ENCODE measurements at regions not wholly inside any gene's neighbourhood (a gene's known extent, or its start where the extent isn't known, plus 50 kb on each side); places are given as distances from the start of the nearest gene placed in this dataset.
"Not testable (repeated sequence)": the region's sequence is repeated elsewhere in the genome, so short reads cannot be mapped to it uniquely, and the experiment has no call there.

GRCh38 chr1:143424491-143425032 lies 547.2 kb downstream of the FAM72C start:
- not testable (repeated sequence) for H3K36me3 Mint-ChIP-seq (ENCODE audit: low read depth); H3K4me1 Mint-ChIP-seq (ENCODE audit: low read depth); H3K9me3 Mint-ChIP-seq; H3K27me3 Mint-ChIP-seq (ENCODE audit: low read depth); H3K27ac Mint-ChIP-seq
- peak overlapping the region; percentile 21 for H3K4me3 Mint-ChIP-seq

- H3K9me3 Mint-ChIP-seq; H3K27ac Mint-ChIP-seq; H3K27me3 Mint-ChIP-seq (ENCODE audit: low read depth); H3K36me3 Mint-ChIP-seq (ENCODE audit: low read depth); H3K4me3 Mint-ChIP-seq; H3K4me1 Mint-ChIP-seq (ENCODE audit: low read depth): not testable (repeated sequence)
Observed at GRCh38 chr1:143423832-143424231, 548.0 kb downstream of the FAM72C start.

- H3K36me3 Mint-ChIP-seq (ENCODE audit: low read depth); H3K4me3 Mint-ChIP-seq; H3K27ac Mint-ChIP-seq; H3K9me3 Mint-ChIP-seq; H3K4me1 Mint-ChIP-seq (ENCODE audit: low read depth); H3K27me3 Mint-ChIP-seq (ENCODE audit: low read depth): not testable (repeated sequence)
Observed at GRCh38 chr1:143421290-143421689, 550.5 kb downstream of the FAM72C start.

Data from T-helper 1 cell treated with Interleukin-12 subunit alpha and Interleukin-12 subunit beta and Interleukin-4 antibody, amounts not matched to agents 30 μg/mL and 1 μg/mL, for 36 hours (primary cell).